IgD-negative memory B cell (primary cell): ENCODE measurements at regions not wholly inside any gene's neighbourhood (a gene's known extent, or its start where the extent isn't known, plus 50 kb on each side); places are given as distances from the start of the nearest gene placed in this dataset.

ENCODE experiments used
- H3K27ac Mint-ChIP-seq, 3 donors: one replicate each; pipeline ENCODE4 v1.8.0; 2020 to 2022; ENCODE audit warnings: mild to moderate bottlenecking in 3 of 3, mixed read lengths in 3 of 3, moderate library complexity in 1 of 3
- H3K27me3 Mint-ChIP-seq: one replicate; pipeline ENCODE4 v1.8.0; 2021; ENCODE audit warnings: mixed read lengths
- H3K36me3 Mint-ChIP-seq: one replicate; pipeline ENCODE4 v1.8.0; 2020; ENCODE audit warnings: mild to moderate bottlenecking, mixed read lengths
- H3K4me1 Mint-ChIP-seq, 3 donors: one replicate each; pipeline ENCODE4 v1.8.0; 2020 to 2022; ENCODE audit warnings: mixed read lengths in 3 of 3, mild to moderate bottlenecking in 1 of 3
- H3K4me3 Mint-ChIP-seq, 4 donors: one replicate each; pipeline ENCODE4 v1.8.0; 2020 to 2022; ENCODE audit warnings: mild to moderate bottlenecking in 4 of 4, mixed read lengths in 4 of 4, moderate library complexity in 3 of 4
- H3K9me3 Mint-ChIP-seq, 3 donors: one replicate each; pipeline ENCODE4 v1.8.0; 2020 to 2021; ENCODE audit warnings: mixed read lengths in 3 of 3, mild to moderate bottlenecking in 1 of 3

DNA sequence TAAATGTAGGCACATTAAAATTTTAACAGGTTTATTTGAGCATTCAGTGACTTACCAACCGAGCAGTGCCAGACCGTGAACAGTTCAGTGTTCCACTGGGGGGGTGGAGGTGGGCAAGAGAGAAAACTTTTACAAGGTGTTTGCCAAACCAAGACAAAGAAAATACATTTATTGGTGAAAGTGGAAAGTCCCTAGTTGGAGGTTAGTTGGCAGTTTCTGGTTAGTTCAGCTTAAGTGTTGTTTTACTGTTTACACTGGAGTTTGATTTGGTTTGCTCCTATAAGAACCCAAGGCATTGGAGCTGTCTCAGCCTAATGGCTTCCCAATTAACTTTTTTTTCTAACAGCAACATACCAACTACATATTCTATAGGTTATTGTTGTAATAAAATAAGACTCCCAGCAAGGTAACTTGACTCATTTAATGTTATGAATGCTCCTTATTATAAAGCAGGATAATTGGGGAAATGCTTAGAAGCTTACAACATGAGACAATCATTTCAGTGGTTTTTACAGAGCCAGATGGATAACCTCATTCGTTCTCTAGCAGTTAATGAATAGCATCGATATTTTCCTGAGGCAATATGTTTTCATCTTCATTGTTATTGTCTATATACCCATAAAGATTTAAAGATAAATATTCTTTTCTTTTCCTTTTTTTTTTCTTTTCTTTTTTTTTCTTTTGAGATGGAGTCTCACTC, 115.8 kb downstream of the ETNK1 start:
- no peak overlapping the region for H3K27ac Mint-ChIP-seq
- peaks cover 0 to 2% (median 0%) of the 10 kb centered on the region in 3 donors for H3K9me3 Mint-ChIP-seq
- peaks cover 4% of the 10 kb centered on the region for H3K27me3 Mint-ChIP-seq
- no peaks in the 10 kb centered on the region for H3K4me1 Mint-ChIP-seq
- no peak overlapping the region for H3K4me3 Mint-ChIP-seq
- H3K36me3 Mint-ChIP-seq: no peaks in the 10 kb centered on the region

DNA sequence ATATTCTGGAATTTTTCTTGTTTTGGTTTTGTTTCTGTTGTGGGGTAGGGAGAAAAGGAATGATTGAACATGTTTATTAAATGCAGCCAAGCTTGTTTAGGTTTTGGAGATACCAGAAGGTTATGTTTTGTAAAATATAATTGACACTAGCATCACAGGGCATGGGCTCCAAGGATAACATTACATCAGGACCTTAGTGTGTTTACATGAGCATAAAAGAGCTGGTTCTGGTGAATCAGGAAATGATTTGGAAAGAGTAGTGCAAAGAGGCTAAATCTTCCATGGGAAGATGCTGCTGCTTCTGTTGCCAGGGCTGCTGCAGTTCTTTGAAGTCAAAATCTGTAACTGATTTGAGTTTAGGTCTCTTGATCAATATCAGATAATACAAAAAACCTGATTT, 118.7 kb downstream of the ETNK1 start:
- Mint-ChIP-seq H3K27ac (no peak overlapping the region), H3K27me3 (peaks cover 3% of the 10 kb centered on the region), H3K36me3 (no peaks in the 10 kb centered on the region), H3K9me3 (no peaks in the 10 kb centered on the region), H3K4me3 (no peak overlapping the region), H3K4me1 (no peaks in the 10 kb centered on the region)

- H3K4me3 Mint-ChIP-seq: no peak overlapping the region
- no peaks in the 10 kb centered on the region for H3K9me3 Mint-ChIP-seq
- peaks cover 3% of the 10 kb centered on the region for H3K27me3 Mint-ChIP-seq
- no peak overlapping the region for H3K27ac Mint-ChIP-seq
- H3K4me1 Mint-ChIP-seq: no peaks in the 10 kb centered on the region
- no peaks in the 10 kb centered on the region for H3K36me3 Mint-ChIP-seq
Measured at GRCh38 chr12:22744197-22744596, 119.2 kb downstream of the ETNK1 start.

- no peaks in the 10 kb centered on the region for H3K4me1 Mint-ChIP-seq
- H3K27me3 Mint-ChIP-seq: peaks cover 2% of the 10 kb centered on the region
Measured at GRCh38 chr12:22746720-22747119, 121.7 kb downstream of the ETNK1 start.

DNA sequence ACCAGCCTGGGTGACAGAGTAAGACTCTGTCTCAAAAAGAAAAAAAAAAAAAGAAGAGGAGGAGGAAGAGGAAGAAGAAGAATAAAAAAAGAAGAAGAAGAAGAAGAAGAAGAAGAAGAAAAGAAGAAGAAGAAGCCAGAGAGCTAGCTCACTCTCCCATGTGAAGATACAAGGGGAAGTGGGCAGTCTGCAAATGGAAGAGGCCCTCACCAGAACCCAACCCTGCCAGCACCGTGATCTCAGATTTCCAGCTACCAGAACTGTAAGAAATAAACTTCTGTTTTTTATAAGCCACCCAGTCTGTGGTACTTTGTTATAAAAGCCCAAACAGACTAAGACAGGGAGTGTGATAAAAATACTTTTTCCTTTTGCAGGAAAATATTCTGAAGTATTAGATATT, 130.7 kb downstream of the ETNK1 start:
- Mint-ChIP-seq H3K27me3 (no peaks in the 10 kb centered on the region), H3K36me3 (no peaks in the 10 kb centered on the region), H3K27ac (no peak overlapping the region), H3K9me3 (peaks cover 2 to 13% (median 2%) of the 10 kb centered on the region in 3 donors), H3K4me1 (no peaks in the 10 kb centered on the region), H3K4me3 (no peak overlapping the region)

More at GRCh38 chr12:22746720-22747119, 121.7 kb downstream of the ETNK1 start:
- Mint-ChIP-seq H3K27ac (no peak overlapping the region), H3K36me3 (peaks cover 3% of the 10 kb centered on the region), H3K4me3 (no peak overlapping the region), H3K9me3 (no peaks in the 10 kb centered on the region)

DNA sequence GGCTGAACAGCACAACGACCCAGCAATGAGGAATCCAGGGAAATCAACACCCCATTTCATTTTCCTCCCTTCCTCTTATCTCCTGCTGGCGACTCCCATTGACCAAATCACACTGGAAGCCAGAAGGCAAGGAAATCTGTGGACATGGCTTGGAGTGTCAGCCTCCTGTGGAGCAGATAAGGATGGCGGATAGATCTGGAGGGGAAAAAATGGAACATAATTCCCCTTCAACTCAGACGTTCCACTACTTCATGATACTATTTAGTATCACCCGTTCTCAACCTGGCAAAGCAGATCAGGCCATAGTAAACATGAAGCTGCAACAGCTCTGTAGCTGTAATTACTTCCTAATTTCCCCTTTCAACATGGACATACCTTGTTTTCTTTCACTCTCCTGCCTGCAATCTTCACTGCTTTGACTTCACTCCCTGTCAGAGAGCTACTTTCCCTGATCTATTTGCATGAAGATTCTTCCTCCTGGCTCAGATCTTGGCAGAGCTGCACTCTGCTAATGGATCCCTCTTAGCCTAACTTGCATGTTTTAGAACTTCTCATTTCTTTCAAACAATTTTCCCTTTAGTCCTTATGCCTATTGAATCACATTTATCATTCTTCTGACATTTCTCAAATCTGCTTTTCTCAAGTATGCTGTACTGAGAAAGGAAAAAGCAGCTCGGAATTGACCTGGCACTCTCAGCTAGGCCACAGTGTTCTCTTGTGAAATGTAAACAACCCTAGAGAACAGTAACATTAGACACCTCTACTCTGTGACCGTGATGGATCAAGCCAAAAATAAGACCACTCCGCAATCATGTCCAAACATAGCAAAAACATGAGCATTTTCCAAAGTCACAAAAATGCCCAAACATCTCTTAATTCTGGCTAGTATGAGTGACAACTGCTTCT, 135.1 kb downstream of the ETNK1 start:
- Mint-ChIP-seq H3K36me3 (no peaks in the 10 kb centered on the region), H3K4me3 (no peak overlapping the region), H3K27ac (no peak overlapping the region), H3K27me3 (no peaks in the 10 kb centered on the region), H3K9me3 (peaks cover 0 to 4% (median 0%) of the 10 kb centered on the region in 3 donors), H3K4me1 (no peaks in the 10 kb centered on the region)

DNA sequence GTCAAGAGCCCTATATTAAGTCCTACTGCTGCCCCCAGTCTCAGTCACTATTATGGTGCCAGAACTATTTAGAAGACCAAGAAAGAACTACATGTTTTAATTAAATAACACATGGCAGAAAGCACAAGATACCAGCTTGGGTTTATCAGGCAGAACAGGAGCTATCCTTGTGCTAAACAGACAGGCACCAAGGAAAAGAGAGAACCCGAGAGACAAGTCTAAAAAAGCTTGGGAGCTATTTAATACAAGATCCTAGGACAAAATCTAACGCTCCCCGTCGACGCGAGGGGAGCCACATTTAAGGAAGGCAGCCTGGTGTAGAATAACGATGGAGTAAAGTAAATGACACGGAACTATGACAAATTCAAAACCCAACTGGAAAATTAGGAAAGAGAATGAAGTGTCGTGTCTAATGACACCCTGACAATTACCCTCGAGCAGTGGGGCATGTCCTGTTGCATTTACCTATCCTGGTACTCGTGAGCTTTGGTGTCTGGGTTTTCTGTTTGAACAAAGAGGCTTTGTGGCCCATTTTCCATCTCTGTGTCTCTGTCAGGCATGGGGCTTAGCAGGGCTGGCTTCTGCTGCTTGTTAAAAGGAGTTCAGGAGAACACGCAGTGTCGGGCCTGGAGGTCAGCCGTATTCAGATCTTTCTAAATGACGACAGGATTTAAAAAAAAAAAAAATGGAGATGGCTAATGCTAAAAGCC, 140.6 kb downstream of the ETNK1 start:
- Mint-ChIP-seq H3K36me3 (no peaks in the 10 kb centered on the region), H3K4me1 (no peaks in the 10 kb centered on the region)

DNA sequence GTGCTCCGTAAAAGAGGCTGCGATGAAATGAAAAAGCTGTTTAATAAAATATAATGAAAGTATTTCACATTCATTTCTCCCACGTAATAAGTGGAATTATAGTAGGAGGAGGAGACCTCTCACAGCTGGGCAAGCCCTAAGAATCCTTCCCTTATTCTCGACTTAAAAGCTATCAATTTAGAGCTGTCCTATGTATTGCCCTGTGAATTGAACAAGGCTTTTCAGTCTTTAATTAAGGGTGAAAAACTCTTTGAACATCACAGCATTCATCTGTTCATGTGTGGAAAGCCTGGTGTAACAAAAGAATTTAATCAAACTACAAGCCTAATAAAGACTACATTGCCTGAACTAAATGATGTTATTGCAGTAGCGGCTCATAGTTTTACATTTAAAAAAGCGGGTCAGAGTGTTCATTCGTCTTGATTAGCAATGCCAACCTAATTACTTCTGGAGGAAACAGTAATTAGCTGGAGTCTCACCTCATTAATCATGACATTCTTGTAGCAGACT, 142.0 kb downstream of the ETNK1 start:
- H3K4me1 Mint-ChIP-seq: no peaks in the 10 kb centered on the region
- no peaks in the 10 kb centered on the region for H3K9me3 Mint-ChIP-seq
- H3K27me3 Mint-ChIP-seq: no peaks in the 10 kb centered on the region
- no peak overlapping the region for H3K27ac Mint-ChIP-seq
- no peak overlapping the region for H3K4me3 Mint-ChIP-seq
- H3K36me3 Mint-ChIP-seq: no peaks in the 10 kb centered on the region

More for the DNA sequence above, 140.6 kb downstream of the ETNK1 start:
- H3K9me3 Mint-ChIP-seq: no peaks in the 10 kb centered on the region
- no peaks in the 10 kb centered on the region for H3K27me3 Mint-ChIP-seq
- no peak overlapping the region for H3K4me3 Mint-ChIP-seq
- no peak overlapping the region for H3K27ac Mint-ChIP-seq

GRCh38 chr12:22781339-22781738, 156.4 kb downstream of the ETNK1 start:
- Mint-ChIP-seq H3K27ac (no peak overlapping the region), H3K9me3 (peaks cover 6 to 8% (median 7%) of the 10 kb centered on the region in 3 donors), H3K4me3 (no peak overlapping the region), H3K4me1 (no peaks in the 10 kb centered on the region), H3K27me3 (peaks cover 8% of the 10 kb centered on the region), H3K36me3 (no peaks in the 10 kb centered on the region)

DNA sequence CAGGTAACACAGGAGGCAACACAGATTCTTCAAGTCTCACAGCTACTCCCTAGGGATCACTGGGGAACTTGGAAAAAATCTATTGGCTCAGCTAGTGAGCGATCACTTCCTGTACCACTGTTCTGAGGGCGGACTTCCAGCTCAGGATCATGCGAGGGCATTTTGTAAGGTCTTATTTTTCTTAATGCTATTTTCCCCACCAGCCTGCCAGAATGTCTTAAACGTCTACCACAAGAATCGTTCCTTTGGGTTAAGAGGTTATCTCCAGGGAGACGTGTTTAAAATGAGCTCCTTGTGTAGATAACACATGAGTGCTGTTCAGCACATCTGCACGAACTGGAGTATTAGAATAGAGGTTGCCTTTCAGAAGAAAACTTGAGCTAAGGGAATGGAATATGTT, 162.6 kb downstream of the ETNK1 start:
- H3K4me3 Mint-ChIP-seq: no peak overlapping the region
- H3K27me3 Mint-ChIP-seq: peaks cover 2% of the 10 kb centered on the region
- peaks cover 2% of the 10 kb centered on the region for H3K36me3 Mint-ChIP-seq
- H3K4me1 Mint-ChIP-seq: no peaks in the 10 kb centered on the region
- H3K9me3 Mint-ChIP-seq: peaks cover 6% of the 10 kb centered on the region in 3 donors
- H3K27ac Mint-ChIP-seq: no peak overlapping the region

- H3K36me3 Mint-ChIP-seq: peaks cover 2% of the 10 kb centered on the region
Measured at GRCh38 chr12:22788913-22789312, 163.9 kb downstream of the ETNK1 start.

DNA sequence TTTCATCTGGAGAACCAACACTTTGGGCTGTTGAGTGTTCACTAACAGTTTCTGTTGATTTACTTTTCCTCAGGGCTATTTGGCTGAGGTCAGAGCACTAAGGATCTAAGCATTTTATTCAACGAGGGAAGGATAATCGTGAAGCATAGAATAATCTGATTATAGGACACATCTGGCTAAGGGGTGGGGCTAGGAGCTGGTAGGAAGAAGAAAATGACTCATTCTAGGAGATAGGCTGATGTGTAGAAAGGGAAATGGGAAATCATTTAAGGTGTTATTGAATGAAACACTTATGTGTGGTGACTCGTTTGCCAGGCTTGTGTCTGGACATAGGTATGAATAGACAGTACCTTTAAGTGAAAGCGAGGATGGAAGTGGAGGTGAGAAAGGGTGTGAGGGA, 167.2 kb downstream of the ETNK1 start:
- Mint-ChIP-seq H3K9me3 (peaks cover 0 to 2% (median 2%) of the 10 kb centered on the region in 3 donors), H3K27ac (no peak overlapping the region), H3K27me3 (no peaks in the 10 kb centered on the region), H3K36me3 (peaks cover 2% of the 10 kb centered on the region), H3K4me1 (no peaks in the 10 kb centered on the region), H3K4me3 (no peak overlapping the region)

More at GRCh38 chr12:22788913-22789312, 163.9 kb downstream of the ETNK1 start:
- peaks cover 4 to 5% (median 4%) of the 10 kb centered on the region in 3 donors for H3K9me3 Mint-ChIP-seq
- no peak overlapping the region for H3K27ac Mint-ChIP-seq
- H3K4me1 Mint-ChIP-seq: no peaks in the 10 kb centered on the region
- no peaks in the 10 kb centered on the region for H3K27me3 Mint-ChIP-seq
- no peak overlapping the region for H3K4me3 Mint-ChIP-seq

GRCh38 chr12:22794017-22794416, 169.0 kb downstream of the ETNK1 start:
- no peak overlapping the region for H3K4me3 Mint-ChIP-seq
- peaks cover 0 to 2% (median 2%) of the 10 kb centered on the region in 3 donors for H3K9me3 Mint-ChIP-seq
- H3K4me1 Mint-ChIP-seq: no peaks in the 10 kb centered on the region
- no peaks in the 10 kb centered on the region for H3K27me3 Mint-ChIP-seq
- H3K27ac Mint-ChIP-seq: no peak overlapping the region
- peaks cover 2% of the 10 kb centered on the region for H3K36me3 Mint-ChIP-seq

GRCh38 chr12:22796941-22797630, 172.1 kb downstream of the ETNK1 start:
- no peak overlapping the region for H3K4me3 Mint-ChIP-seq
- no peak overlapping the region for H3K27ac Mint-ChIP-seq
- H3K36me3 Mint-ChIP-seq: no peaks in the 10 kb centered on the region
- no peaks in the 10 kb centered on the region for H3K27me3 Mint-ChIP-seq
- peaks cover 0 to 2% (median 0%) of the 10 kb centered on the region in 3 donors for H3K9me3 Mint-ChIP-seq
- peaks cover 0 to 7% (median 6%) of the 10 kb centered on the region in 3 donors for H3K4me1 Mint-ChIP-seq
